GM06990 (cell line): ENCODE measurements at regions not wholly inside any gene's neighbourhood (a gene's known extent, or its start where the extent isn't known, plus 50 kb on each side); places are given as distances from the start of the nearest gene placed in this dataset.

ENCODE experiments used
- DNase-seq: peaks from one replicate; pipeline ENCODE4 v3.0.0-alpha.2; 2011; ENCODE audit not compliant: insufficient read length; ENCODE audit errors: extremely low read depth
- H3K27me3 ChIP-seq: replicated peaks from 2 replicates; pipeline ENCODE4 v1.6.0; 2011; ENCODE audit warnings: low read length; ENCODE audit not compliant: control insufficient read depth, insufficient read depth
- H3K36me3 ChIP-seq: 2 replicates; pipeline ENCODE4 v1.5.1; 2011; ENCODE audit warnings: low read length; ENCODE audit not compliant: control insufficient read depth, insufficient read depth
- H3K4me3 ChIP-seq: replicated peaks from 2 replicates; pipeline ENCODE4 v1.5.1; 2011; ENCODE audit warnings: low read depth, mild to moderate bottlenecking, control low read depth, low read length
- TF ChIP-seq, protein P1 (sequence below): IDR thresholded peaks from 2 replicates; pipeline ENCODE4 v1.5.1; 2011; ENCODE audit warnings: low read length, control low read depth, mild to moderate bottlenecking, inconsistent platforms; ENCODE audit not compliant: insufficient read depth, poor library complexity, severe bottlenecking

DNA sequence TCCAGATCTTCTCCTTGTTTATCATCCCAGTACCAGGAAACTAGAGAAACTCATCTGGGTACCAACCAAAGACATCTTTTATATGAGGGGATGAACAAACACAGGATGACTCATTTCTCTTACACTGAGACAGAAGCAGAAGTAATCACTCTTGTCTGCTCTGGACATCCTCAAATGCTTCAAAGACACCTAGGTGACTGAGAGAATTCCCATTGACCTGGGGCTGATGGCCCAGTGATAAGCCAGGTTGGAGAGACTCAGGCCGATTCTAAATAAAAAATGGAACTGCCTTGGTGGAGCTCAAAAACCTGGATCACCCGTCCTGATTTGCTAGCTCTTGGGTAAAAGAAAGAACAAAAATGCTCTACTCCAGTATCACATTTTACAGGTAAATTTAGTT lies 182.2 kb downstream of the ZNF486 start:
- TF ChIP-seq, protein P1, sequence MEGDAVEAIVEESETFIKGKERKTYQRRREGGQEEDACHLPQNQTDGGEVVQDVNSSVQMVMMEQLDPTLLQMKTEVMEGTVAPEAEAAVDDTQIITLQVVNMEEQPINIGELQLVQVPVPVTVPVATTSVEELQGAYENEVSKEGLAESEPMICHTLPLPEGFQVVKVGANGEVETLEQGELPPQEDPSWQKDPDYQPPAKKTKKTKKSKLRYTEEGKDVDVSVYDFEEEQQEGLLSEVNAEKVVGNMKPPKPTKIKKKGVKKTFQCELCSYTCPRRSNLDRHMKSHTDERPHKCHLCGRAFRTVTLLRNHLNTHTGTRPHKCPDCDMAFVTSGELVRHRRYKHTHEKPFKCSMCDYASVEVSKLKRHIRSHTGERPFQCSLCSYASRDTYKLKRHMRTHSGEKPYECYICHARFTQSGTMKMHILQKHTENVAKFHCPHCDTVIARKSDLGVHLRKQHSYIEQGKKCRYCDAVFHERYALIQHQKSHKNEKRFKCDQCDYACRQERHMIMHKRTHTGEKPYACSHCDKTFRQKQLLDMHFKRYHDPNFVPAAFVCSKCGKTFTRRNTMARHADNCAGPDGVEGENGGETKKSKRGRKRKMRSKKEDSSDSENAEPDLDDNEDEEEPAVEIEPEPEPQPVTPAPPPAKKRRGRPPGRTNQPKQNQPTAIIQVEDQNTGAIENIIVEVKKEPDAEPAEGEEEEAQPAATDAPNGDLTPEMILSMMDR, result no peak
- no peak overlapping the region for H3K4me3 ChIP-seq
- H3K36me3 ChIP-seq, result no peaks in the 10 kb centered on the region
- H3K27me3 ChIP-seq, result no peaks in the 10 kb centered on the region
- no peak for DNase-seq

DNA sequence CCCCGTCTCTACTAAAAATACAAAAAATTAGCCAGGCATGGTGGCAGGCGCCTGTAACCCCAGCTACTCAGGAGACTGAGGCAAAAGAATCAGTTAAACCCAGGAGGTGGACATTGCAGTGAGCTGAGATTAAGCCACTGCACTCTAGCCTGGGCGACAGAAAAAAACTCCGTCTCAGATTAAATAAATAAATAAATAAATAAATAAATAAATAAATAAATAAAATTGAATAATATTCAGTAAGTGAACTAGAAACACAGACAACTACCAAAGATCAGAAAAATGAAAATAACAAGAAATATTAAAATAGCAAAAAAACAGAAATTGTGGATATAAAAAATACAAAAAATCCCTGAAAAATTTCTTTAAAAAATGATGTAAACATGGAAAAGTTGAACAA lies 172.4 kb downstream of the ZNF486 start:
- no peak for DNase-seq
- Histone ChIP-seq H3K4me3 (no peak overlapping the region), H3K27me3 (no peaks in the 10 kb centered on the region), H3K36me3 (no peaks in the 10 kb centered on the region)
- TF ChIP-seq, protein P1, result no peak

DNA sequence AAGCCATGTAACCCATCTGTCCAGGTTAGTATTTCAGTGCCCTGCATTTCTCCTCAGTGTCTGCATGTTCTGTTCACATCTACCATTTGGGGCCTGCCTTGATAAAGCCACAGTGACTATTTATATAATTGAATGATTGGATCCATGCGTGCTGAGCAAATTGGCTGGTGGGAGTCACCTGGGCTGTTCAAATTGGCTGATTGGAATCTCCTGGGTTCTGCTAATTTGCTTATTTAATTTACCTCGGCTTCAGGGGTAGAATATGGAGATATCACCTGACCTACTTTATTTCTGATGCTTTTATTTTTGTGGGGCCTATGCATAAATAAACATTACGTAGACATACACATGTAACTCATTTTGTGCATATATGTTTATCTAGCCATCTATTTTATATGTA lies 167.7 kb downstream of the ZNF486 start:
- H3K27me3 ChIP-seq, result no peaks in the 10 kb centered on the region
- no peaks in the 10 kb centered on the region for H3K36me3 ChIP-seq
- TF ChIP-seq, protein P1, result no peak
- no peak overlapping the region for H3K4me3 ChIP-seq
- DNase-seq, result no peak

DNA sequence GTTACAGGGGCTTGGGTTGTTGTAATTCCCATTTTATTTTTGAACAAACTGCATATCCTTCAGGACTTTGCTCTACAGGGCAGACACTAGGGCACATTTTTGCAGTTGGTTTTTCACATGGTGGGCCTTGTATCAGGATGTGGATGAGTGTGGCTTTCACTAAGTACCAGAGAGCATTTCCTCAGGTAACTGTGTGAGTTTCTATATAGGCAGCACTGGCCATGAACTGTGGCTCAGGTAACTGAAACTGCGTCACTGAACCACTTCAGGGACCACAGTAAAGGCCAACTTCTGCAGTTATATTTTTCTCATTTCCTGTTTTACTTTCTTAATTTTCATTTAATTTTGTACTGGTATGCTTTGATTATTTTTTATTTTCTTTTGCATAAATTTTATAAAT lies 166.5 kb downstream of the ZNF486 start:
- TF ChIP-seq, protein P1, result no peak

DNA sequence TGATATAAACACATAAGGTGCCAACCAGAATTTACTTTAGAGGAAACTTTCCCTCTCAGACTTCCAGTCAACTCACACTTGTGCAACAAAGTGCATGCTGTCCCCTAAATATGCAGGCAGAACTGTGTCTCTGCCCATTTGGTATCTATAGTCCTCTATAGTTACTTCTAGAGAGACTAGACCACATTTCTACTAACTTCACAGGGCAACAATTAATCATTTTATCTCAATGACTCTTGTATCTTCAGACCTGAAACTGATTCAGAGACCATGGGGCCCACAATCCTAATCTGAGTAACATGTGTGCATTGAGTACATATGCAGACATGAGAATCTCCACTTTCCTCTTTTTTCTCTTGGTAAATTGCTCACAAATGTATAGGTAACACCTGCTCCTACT lies 158.1 kb downstream of the ZNF486 start:
- no peaks in the 10 kb centered on the region for H3K27me3 ChIP-seq

More for the DNA sequence above, 166.5 kb downstream of the ZNF486 start:
- Histone ChIP-seq H3K4me3 (no peak overlapping the region), H3K36me3 (no peaks in the 10 kb centered on the region), H3K27me3 (no peaks in the 10 kb centered on the region)
- DNase-seq, result no peak

More for the DNA sequence above, 158.1 kb downstream of the ZNF486 start:
- TF ChIP-seq, protein P1, result no peak
- no peak for DNase-seq
- H3K4me3 ChIP-seq, result no peak overlapping the region
- H3K36me3 ChIP-seq, result no peaks in the 10 kb centered on the region
